GM19455 (cell line): ENCODE measurements at regions not wholly inside any gene's neighbourhood (a gene's known extent, or its start where the extent isn't known, plus 50 kb on each side); places are given as distances from the start of the nearest gene placed in this dataset.

ENCODE experiments used
- ATAC-seq: cut with Tn5 transposase; IDR thresholded peaks from one replicate; pipeline ENCODE4 v1.9.1; 2021; ENCODE audit not compliant: unreplicated experiment

DNA sequence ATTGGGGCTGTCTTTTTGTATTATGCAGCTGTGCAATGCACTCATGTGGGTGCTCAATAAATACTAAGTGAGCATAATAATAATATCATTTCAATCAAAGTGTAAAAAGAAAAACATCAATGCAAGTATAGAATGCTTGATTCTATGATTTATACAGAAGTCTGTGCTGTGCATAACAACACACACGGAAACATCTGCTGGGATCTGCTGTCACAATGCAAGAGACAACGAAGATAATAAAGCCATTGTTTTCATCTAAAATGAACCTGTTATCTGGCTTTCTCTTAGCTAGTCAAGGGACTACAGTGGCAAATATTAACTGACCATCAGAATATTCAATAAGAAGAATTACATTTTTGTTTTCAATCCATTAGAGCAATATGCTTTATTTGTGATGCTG lies 1156.9 kb upstream of the MAP3K7 start:
- no peak for ATAC-seq

DNA sequence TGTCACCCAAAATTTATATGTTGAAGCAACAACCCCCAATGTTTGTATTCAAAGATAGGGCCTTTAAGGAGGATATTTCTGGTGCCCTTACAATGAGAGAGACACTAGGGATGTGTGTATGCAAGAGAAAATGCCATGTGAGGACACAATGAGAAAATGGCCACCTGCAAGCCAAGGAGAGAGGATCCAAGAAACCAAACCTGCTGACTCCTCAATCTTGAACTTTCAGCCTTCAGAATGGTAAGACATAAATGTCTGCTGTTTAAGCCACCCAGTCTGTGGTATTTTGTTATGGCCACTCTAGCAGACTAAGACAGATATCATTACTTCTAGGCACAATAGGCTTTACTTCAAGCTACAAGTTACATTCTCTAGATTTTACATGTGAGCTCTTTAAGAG lies 1145.1 kb upstream of the MAP3K7 start:
- ATAC-seq, result no peak

GRCh38 chr6:91730710-91731109 lies 1143.8 kb upstream of the MAP3K7 start:
- ATAC-seq, result no peak

DNA sequence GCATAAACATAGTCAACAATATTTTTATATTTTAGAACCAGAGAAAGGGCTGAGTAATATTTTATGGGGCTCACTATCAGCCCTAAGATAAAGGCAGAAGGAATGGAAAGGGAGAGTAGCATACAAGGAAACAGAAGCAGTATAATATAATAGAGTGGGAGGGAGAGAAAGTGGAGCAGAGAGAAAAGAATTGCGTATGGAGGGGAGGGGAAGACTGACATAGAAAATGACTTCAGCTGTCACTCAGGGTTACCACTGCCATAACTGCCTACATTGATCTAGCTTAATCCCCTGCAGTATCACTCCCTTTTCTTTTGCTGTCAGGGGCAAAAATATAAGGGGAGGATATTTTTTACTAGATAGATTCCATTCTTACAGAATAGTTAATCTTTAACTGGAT lies 1133.5 kb upstream of the MAP3K7 start:
- ATAC-seq, result no peak

DNA sequence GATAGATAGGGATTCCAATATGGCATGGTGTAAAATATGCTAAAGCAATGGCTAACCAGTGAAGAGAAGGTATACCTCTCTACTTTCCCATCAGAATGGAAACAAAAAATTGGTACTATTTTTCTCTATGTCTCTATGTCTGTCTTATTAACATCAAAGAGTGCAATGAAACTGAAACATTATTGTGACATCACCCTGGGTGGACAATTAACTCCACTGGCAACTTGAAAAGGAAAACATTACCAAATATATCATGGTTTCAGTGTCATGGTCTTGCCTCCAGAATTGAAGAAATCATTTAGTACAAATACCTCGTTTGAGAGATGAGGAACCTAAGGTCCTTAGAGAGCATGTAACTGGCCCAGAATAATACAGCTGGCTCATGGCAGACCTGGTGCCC lies 1132.5 kb upstream of the MAP3K7 start:
- no peak for ATAC-seq

DNA sequence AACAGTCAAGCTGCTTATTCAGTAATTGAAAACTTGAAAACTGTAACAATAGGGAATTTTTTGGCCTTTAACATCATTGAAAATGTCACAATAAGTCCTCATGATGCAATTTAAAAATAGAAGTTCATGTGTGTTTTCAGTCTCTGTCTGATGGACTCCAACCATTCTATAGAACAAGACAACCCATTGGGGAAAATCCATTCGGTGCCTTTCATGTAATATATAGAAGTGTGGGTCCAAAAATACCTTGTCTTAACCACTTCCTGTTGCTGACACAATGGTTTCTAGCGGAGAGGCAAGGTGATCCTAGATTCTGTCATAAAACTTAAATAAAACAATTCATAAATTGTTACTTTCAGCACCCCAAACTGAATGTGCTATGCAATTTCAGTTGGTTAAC lies 1131.3 kb upstream of the MAP3K7 start:
- ATAC-seq, result no peak

DNA sequence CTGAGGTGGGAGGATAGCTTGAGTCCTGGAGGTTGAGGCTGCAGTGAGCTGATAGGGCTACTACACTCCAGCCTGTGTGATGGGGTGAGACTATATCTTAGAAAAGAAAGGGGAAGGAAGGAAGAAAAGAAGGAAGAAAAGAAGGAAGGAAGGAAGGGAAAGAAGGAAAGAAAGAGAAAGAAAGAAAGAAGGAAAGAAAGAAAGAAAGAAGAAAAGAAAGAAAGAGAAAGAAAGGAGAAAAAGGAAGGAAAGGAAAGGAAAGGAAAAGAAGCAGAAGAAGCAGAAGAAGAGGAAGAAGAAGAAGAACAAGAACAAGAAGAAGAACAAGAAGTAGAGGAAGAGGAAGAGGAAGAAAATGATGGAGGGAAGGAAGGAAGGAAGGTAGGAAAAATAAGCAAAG lies 1130.2 kb upstream of the MAP3K7 start:
- ATAC-seq, result no peak

GRCh38 chr6:91716361-91716760 lies 1129.5 kb upstream of the MAP3K7 start:
- ATAC-seq, result no peak

DNA sequence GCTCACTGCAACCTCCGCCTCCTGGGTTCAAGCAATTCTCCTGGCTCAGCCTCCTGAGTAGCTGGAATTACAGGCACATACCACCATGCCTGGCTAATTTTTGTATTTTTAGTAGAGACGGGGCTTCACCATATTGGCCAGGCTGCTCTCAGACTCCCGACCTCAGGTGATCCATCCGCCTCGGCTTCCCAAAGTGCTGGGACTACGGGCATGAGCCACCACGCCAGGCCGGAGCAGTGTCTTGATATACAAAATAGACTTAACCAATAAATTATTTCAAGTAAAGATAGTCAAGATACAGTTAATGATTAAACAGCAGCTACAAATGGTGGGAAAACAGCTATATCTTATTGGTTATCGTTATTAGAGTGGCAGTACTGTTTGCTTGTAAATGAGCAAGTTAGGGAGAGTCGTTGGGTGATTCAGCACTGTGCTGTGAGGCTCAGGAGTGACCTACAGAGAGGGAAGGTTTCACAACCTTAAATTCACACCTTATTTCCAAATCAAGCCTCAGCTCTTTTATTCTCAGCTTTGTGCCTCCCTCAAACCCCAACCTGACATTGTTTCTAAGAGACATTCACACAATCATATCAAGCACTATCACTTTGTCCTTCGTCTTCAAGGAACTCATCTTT lies 1128.4 kb upstream of the MAP3K7 start:
- no peak for ATAC-seq

GRCh38 chr6:91713911-91714310 lies 1127.0 kb upstream of the MAP3K7 start:
- ATAC-seq, result no peak

DNA sequence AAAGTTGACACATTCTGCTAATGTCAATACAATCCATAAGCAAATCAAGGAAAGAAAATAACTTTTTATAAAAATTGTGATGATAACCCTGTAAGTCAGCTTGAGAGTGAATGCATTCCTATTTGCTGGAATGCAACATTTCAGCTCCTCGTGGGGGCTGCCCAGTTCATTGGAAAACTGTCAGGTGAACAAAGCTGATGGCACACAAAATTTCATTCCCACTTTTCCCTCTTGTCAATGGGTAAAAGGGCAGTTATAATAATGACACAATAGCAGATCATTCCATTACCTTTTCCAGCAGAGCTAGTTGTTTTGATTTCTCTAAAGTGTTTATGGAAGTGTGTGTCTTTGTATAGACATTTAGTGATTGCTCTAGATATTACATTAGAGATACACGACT lies 1124.6 kb upstream of the MAP3K7 start:
- no peak for ATAC-seq

- ATAC-seq, result no peak
These were observed 1123.5 kb upstream of the MAP3K7 start for GRCh38 chr6:91710342-91710741.

- no peak for ATAC-seq
These were observed 1121.7 kb upstream of the MAP3K7 start for GRCh38 chr6:91708534-91708933.

GRCh38 chr6:91705646-91706045 lies 1118.8 kb upstream of the MAP3K7 start:
- no peak for ATAC-seq

DNA sequence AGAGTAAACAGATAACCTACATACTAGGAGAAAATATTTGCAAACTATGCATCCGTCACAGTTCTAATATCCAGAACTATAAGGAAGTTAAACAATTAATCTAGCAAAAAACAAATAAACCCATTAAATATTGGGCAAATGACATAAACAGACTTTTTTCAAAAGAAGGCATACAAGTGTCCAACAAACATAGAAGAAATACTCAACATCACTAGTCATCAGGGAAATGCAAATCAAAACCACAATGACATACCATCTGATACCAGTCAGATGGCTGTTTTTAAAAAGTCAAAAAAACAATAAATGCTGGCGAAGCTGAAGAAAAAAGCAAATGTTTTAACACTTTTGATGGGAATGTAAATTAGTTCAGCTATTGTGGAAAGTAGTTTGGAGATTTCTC lies 1117.7 kb upstream of the MAP3K7 start:
- no peak for ATAC-seq

- no peak for ATAC-seq
These were observed 1110.3 kb upstream of the MAP3K7 start for GRCh38 chr6:91697010-91697695.

- ATAC-seq, result no peak
These were observed 1108.3 kb upstream of the MAP3K7 start for GRCh38 chr6:91695221-91695620.

GRCh38 chr6:91694016-91694654 lies 1107.3 kb upstream of the MAP3K7 start:
- no peak for ATAC-seq

DNA sequence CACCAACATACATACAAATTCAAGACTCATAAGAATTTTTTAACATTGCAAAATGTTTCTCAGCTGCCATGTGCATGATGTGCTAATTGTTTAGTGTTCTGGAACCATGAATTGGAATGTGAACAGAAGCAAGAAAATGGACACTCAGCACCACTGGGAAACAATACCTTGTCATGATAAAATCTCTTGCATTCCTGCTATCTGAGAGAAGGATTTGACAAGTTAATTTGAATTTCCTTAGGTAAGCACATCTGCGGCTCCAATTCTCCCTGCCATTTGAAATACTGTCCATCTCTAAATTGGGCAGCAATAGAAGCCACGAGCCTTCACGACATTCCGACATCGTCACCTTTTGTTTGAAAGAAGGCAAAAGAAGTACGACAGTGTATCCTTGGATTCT lies 1104.6 kb upstream of the MAP3K7 start:
- ATAC-seq, result no peak

- no peak for ATAC-seq
These were observed 1096.4 kb upstream of the MAP3K7 start for GRCh38 chr6:91683240-91683639.

- ATAC-seq, result no peak
These were observed 1094.4 kb upstream of the MAP3K7 start for GRCh38 chr6:91681296-91681695.

DNA sequence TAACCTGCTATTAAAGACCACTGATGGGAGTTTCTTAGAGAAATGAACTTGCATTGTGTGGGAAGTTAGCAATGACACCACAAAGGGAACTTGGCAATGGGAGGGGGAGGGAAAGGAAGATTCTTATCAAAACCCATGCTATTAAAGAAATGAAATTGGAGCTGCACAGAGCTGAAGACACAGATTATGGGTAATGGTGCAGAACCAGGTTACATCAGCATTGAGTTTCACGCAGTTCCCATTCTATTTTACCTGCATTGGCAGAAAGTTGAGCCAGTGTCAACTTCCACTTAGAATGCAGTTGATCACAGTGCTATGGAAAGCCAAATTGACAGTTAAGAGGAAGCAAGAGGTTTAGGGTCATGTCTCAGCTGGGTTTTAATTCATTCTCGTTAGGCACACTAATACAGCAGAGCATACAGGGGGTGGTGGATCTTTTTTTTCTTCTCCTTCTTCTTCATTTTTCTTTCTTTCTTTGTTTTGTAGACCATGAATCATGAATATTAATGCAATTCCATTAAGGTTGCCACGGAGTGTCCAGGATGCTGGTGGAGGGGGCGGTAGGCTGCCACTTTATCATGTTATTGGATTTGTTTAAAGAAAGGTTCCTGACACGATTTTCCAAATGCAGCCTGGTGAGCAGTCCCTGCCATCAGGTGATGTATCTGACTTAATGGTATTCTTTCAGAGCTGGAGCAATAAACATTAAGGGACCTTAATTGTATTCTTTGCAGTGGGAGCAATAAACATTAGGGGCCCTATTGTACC lies 1092.0 kb upstream of the MAP3K7 start:
- ATAC-seq, result no peak
